BJ (cell line): ENCODE measurements at regions not wholly inside any gene's neighbourhood (a gene's known extent, or its start where the extent isn't known, plus 50 kb on each side); places are given as distances from the start of the nearest gene placed in this dataset.

Experiments used
- CTCF ChIA-PET: fragments of 350-600 bp; formaldehyde crosslinking; extraction: SDS; loops from one replicate; lab custom pipeline; 2021; ENCODE audit warnings: antibody characterized with exemption, inconsistent platforms; lab: Yijun Ruan, JAX
- POLR2A ChIA-PET: fragments of 300-600 bp; sonication (Branson Sonifier 250); formaldehyde crosslinking; extraction: SDS; loops from one replicate; lab custom pipeline; 2021; ENCODE audit warnings: antibody characterized with exemption; lab: Charles Lee
- DNase-seq: peaks from one replicate; pipeline ENCODE4 v3.0.0-alpha.2; 2011; ENCODE audit warnings: low read depth
- H3K27me3 ChIP-seq: 2 replicates; pipeline ENCODE4 v1.6.0; 2011; ENCODE audit warnings: low read length; ENCODE audit not compliant: control insufficient read depth, insufficient read depth
- H3K36me3 ChIP-seq: 2 replicates; pipeline ENCODE4 v1.5.1; 2011; ENCODE audit warnings: low read length; ENCODE audit not compliant: control insufficient read depth, insufficient read depth
- H3K4me3 ChIP-seq: 2 replicates; pipeline ENCODE4 v1.5.1; 2011; ENCODE audit warnings: low read depth, mild to moderate bottlenecking, control low read depth, low read length
- TF ChIP-seq, protein P1 (sequence below): IDR thresholded peaks from 2 replicates; pipeline ENCODE4 v1.5.1; 2011; ENCODE audit warnings: low read depth, mild to moderate bottlenecking, control low read depth, inconsistent platforms, low read length, moderate library complexity; ENCODE audit not compliant: insufficient read depth

DNA sequence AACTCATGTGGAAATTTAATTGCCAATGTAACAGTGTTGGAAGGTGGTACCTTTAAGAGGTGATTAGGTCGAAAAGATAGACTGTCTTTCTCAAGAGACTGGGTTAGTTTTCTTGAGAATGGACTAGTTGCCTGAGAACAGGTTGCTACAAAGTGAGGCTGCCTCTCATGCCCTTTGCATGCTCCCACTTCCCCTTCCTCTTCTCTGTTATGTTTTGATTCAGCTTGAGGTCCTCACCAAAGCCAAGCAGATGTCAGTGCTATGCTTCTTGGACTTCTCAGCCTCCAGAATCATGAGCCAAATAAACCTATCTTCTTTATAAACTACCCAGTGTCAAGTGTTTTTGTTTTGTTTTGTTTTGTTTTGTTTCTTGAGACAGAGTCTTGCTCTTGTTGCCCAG lies 187.0 kb upstream of the RUNX1 start:
- H3K36me3 ChIP-seq: no peaks in the 10 kb centered on the region
- no peaks in the 10 kb centered on the region for H3K27me3 ChIP-seq
- CTCF ChIA-PET: no interaction called here
- TF ChIP-seq, protein P1, sequence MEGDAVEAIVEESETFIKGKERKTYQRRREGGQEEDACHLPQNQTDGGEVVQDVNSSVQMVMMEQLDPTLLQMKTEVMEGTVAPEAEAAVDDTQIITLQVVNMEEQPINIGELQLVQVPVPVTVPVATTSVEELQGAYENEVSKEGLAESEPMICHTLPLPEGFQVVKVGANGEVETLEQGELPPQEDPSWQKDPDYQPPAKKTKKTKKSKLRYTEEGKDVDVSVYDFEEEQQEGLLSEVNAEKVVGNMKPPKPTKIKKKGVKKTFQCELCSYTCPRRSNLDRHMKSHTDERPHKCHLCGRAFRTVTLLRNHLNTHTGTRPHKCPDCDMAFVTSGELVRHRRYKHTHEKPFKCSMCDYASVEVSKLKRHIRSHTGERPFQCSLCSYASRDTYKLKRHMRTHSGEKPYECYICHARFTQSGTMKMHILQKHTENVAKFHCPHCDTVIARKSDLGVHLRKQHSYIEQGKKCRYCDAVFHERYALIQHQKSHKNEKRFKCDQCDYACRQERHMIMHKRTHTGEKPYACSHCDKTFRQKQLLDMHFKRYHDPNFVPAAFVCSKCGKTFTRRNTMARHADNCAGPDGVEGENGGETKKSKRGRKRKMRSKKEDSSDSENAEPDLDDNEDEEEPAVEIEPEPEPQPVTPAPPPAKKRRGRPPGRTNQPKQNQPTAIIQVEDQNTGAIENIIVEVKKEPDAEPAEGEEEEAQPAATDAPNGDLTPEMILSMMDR: no peak
- POLR2A ChIA-PET: no interaction called here
- DNase-seq: no peak
- H3K4me3 ChIP-seq: no peak overlapping the region

DNA sequence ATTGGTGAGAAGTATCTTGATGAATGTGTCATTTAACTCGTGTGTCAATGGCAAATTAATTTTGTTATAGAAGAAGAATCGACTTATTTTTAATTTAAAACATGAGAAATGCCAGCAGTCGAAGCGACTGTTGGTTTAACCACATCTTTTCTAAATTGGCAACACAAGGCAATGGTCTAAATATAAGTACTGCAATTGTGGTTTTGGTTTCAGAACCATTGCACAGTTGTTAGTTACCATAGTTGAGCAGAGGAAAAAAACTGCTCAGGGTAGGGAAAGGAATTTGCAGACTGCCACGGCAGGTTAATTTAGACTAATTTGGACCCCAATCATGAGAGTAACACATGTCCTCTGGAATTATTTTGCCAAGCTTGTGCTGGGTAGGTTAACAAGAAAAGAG lies 185.6 kb upstream of the RUNX1 start:
- POLR2A ChIA-PET: no interaction called here
- CTCF ChIA-PET: no interaction called here
- no peak overlapping the region for H3K4me3 ChIP-seq
- no peaks in the 10 kb centered on the region for H3K36me3 ChIP-seq
- TF ChIP-seq, protein P1: no peak
- no peaks in the 10 kb centered on the region for H3K27me3 ChIP-seq
- DNase-seq: no peak

DNA sequence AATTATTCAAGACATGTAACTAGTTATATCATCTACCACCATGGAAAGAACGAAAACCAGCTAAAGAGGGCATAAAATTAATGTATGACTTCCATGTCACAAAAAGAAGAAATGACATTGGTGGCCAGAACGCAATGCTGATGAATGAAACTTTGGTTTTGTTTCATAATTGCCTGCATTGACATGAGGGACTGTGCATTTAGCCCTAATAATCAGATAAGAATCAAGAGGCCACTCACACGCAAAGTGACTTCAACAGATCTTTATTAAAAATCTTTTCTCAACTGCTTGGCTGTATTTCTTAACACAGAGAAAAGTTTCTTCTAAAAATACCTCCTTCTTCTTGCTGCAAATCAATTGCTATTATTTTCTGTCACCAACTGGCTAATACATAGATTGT lies 184.7 kb upstream of the RUNX1 start:
- Histone ChIP-seq H3K36me3 (no peaks in the 10 kb centered on the region), H3K27me3 (no peaks in the 10 kb centered on the region), H3K4me3 (no peak overlapping the region)
- no peak for DNase-seq
- POLR2A ChIA-PET: no interaction called here
- CTCF ChIA-PET: no interaction called here
- TF ChIP-seq, protein P1: no peak

DNA sequence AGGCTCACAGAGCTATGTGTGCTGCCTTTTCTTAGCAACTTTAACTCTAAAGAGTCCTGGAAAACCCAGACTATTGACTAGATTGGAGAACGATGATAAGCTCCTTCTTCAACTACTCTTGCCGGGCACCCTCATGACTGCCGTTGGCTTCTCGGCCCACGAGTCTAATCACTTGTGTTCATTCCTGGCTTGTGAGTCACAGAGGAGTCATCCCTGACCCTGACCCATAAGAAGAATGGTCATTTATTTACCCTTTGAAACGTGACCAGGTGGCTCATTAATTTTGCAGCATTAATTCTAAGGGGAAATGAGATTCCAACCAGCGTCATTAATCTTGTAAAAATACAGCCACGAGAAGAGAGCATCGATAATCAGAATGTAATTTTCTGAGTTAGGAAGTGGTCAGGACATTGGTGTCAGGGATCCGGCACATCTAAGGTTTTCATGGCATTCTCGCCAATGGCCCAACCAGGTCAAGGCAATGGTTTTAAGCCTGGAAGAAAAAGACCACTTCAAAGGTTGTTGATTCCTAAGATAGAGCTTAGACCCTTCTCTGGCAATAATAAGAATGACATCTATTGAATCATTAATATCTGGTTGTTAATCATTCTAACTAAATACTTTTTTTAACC lies 183.6 kb upstream of the RUNX1 start:
- Histone ChIP-seq H3K27me3 (no peaks in the 10 kb centered on the region), H3K36me3 (no peaks in the 10 kb centered on the region), H3K4me3 (no peak overlapping the region)
- POLR2A ChIA-PET: interaction anchor here (0.6 kb wide), 1 partner anchor 414 kb away, joined by 3 read pairs; no protein-coding TSS in a partner anchor
- DNase-seq: no peak
- CTCF ChIA-PET: interaction anchor here (0.7 to 1.3 kb wide), 2 partner anchors 17 to 179 kb away, joined by 3 to 4 read pairs; no protein-coding TSS in a partner anchor
- TF ChIP-seq, protein P1: no peak

DNA sequence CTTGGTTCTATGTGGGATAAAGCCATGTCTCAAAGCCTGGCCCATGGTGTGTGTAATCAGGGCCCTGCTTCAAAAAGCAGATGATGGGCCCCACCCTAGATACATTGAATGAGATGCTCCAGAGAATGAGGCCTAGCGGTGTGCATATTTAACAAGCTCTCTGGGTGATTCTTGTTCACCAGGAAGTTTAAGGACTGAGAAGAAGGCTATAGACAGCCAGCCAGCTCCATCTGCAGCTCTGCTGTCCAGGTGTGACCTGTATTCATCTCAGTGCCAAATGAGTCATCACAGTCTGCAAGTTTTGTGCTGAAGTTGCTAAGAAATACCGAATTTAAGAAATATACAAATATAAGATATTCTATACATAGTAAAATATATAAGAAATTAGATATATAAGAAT lies 182.0 kb upstream of the RUNX1 start:
- POLR2A ChIA-PET: no interaction called here
- no peaks in the 10 kb centered on the region for H3K27me3 ChIP-seq
- CTCF ChIA-PET: interaction anchor here (1.3 kb wide), 1 partner anchor 18 kb away, joined by 4 read pairs; no protein-coding TSS in a partner anchor
- H3K4me3 ChIP-seq: no peak overlapping the region
- TF ChIP-seq, protein P1: no peak
- no peak for DNase-seq
- H3K36me3 ChIP-seq: no peaks in the 10 kb centered on the region
